Suprapubic skin (tissue), 3 donors: ENCODE measurements at regions not wholly inside any gene's neighbourhood (a gene's known extent, or its start where the extent isn't known, plus 50 kb on each side); places are given as distances from the start of the nearest gene placed in this dataset.

Experiments
- EP300 ChIP-seq: sonication (generic); formaldehyde crosslinking; IDR thresholded peaks from one replicate; pipeline ENCODE4 v1.6.1; 2017; ENCODE audit warnings: antibody characterized with exemption
- POLR2A ChIP-seq, 2 donors: fragments of 450-650 bp; IDR thresholded peaks; one replicate each; pipeline ENCODE4 v1.6.1; 2017; ENCODE audit warnings: antibody characterized with exemption in 2 of 2, mild to moderate bottlenecking in 2 of 2, moderate library complexity in 2 of 2
- TF ChIP-seq, protein P1 (sequence below), 2 donors: fragments of 200-600 bp in 1 of 2; fragments of 450-650 bp in 1 of 2; sonication (generic) in 1 of 2; IDR thresholded peaks; one replicate each; pipeline ENCODE4 v1.5.1; 2016 to 2019; ENCODE audit warnings: antibody characterized with exemption in 2 of 2, mild to moderate bottlenecking in 1 of 2, moderate library complexity in 1 of 2

DNA sequence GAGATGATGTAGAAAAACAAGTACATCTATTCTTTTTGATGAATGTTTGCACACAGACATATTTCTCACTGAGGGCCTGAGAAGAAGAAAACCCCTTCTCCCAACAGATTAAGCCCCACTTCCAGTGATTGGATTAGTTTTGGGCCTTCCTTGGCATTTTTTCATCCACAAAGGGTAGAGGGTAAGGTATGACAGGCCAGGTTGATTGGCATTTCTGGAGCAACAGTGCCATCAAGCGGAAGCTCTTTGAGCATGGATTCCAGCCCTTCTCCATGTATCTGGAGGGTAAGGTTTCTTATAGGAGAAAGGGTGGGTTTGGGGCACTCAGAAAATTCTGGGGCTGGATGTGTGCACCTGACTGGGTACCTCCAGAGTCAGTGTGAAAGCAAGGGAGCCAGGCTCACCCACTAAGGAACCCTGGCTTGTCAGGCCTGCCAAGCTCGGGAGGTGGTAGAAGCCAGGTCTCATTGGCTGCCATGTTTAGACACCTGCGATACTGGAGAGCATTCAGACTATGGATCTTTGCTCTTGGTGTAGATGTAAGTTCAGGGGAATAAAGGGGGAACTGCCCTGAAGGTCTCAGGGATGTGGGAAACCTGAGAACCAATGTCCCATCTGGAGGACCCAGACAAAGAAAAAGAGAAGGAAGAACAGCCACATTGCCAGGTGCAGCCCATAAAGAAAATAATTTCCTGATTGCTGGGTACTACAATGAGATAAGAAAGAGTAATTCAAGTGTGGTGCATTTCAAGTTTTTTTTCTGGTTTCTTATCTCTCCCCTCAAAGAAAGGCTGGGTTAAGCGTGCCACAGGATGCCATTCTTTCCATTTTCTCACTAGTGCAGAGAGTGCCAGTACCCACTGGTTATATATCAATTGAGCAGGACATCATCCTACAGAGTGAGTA is 222.3 kb upstream of the AGTR2 start:
- TF ChIP-seq, protein P1, sequence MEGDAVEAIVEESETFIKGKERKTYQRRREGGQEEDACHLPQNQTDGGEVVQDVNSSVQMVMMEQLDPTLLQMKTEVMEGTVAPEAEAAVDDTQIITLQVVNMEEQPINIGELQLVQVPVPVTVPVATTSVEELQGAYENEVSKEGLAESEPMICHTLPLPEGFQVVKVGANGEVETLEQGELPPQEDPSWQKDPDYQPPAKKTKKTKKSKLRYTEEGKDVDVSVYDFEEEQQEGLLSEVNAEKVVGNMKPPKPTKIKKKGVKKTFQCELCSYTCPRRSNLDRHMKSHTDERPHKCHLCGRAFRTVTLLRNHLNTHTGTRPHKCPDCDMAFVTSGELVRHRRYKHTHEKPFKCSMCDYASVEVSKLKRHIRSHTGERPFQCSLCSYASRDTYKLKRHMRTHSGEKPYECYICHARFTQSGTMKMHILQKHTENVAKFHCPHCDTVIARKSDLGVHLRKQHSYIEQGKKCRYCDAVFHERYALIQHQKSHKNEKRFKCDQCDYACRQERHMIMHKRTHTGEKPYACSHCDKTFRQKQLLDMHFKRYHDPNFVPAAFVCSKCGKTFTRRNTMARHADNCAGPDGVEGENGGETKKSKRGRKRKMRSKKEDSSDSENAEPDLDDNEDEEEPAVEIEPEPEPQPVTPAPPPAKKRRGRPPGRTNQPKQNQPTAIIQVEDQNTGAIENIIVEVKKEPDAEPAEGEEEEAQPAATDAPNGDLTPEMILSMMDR (IDR thresholded peaks at IDR 0.05), result no peak
- no peak for TF ChIP-seq EP300
- no peak for TF ChIP-seq POLR2A (IDR thresholded peaks at IDR 0.05)
